KOPT-K1 (cell line): ENCODE measurements at regions not wholly inside any gene's neighbourhood (a gene's known extent, or its start where the extent isn't known, plus 50 kb on each side); places are given as distances from the start of the nearest gene placed in this dataset.
"Not testable (repeated sequence)": the region's sequence is repeated elsewhere in the genome, so short reads cannot be mapped to it uniquely, and the experiment has no call there.

Experiments used
- H3K27ac ChIP-seq: fragments of 200-600 bp; sonication (generic); 2 replicates; pipeline ENCODE4 v1.5.1; 2016; ENCODE audit warnings: antibody characterized with exemption, mild to moderate bottlenecking, low read depth, low read length; ENCODE audit not compliant: poor library complexity, severe bottlenecking
- H3K36me3 ChIP-seq: fragments of 200-600 bp; sonication (generic); 2 replicates; pipeline ENCODE4 v1.5.1; 2017; ENCODE audit warnings: antibody characterized with exemption, mild to moderate bottlenecking, low read length, moderate library complexity; ENCODE audit not compliant: insufficient read depth
- H3K9me3 ChIP-seq: fragments of 200-600 bp; sonication (generic); 2 replicates; pipeline ENCODE4 v1.5.1; 2017; ENCODE audit warnings: antibody characterized with exemption, low read length, mild to moderate bottlenecking; ENCODE audit not compliant: insufficient read depth, poor library complexity, severe bottlenecking

DNA sequence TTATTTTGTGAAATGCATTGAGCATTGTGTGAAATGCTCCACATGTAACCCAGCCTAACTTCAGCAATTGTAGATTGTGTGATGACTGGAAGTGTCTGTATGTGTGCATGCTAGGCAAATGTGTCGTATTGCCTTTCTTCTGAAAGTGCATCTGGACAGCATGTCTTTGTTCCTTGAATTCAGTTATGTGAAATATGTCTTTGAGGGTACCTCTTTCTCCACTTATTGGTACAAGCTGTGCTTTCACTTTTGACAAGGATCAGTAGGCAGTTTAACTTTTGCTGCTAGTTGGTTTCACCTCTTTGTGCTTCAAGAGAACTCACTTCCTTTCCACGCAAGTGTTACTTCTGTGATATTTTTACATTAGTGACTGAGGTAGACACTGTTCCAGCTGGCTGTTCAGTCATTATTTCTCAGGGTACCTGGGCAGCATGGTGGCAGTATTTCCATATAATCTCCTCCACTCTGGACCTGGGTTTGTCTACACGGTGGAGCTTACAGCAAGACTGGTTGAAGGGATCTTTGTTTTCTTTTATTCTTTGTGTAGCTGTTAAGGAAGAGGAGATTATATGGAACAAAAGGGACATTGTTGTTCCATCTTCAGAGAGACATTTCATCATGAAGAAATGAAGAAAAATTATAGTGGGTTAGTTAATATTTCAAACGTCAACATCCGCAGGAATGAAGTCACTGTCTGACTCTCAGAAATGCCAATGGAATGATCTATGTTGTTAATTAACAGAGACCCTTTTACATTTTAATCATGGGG is 175.4 kb downstream of the UTRN start:
- Histone ChIP-seq H3K27ac (peak overlapping the region; percentile 81), H3K36me3 (peaks cover 46% of the 10 kb centered on the region), H3K9me3 (no peaks in the 10 kb centered on the region)

DNA sequence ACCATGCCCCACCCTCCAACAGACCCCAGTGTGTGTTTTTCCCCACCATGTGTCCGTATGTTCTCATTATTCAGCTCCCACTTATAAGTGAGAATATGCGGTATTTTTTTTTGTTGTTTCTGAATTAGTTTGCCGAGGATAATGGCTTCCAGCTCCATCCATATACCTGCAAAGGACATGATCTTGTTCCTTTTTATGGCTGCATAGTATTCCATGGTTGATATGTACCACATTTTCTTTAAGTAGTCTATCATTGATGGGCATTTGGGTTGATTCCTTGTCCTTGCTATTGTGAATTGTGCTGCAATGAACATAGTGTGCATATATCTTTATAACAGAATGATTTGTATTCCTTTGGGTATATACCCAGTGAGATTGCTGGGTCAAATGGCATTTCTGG is 176.9 kb downstream of the UTRN start:
- no peaks in the 10 kb centered on the region for H3K9me3 ChIP-seq
- H3K27ac ChIP-seq = no peak overlapping the region
- H3K36me3 ChIP-seq = peaks cover 43% of the 10 kb centered on the region

DNA sequence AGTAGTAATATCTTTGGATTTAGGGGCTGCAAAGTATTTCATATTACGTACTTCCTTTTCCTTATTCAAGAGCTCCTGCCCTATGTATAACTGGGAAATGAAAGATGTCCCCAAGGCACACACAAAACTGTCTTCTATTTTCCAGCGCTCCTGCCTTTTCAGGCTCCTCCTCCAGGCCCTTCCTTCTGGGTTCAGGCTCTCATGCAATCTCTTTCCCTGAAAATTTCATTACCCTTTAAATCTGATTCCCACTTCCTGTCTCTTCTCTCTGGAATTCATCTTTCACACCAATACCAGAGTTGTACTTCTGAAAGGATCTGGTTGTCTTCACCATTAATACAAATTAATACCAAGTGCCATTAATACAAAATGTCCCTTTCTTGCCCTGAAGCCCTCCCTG is 181.6 kb downstream of the UTRN start:
- Histone ChIP-seq H3K27ac (no peak overlapping the region), H3K36me3 (peaks cover 25% of the 10 kb centered on the region), H3K9me3 (no peaks in the 10 kb centered on the region)

DNA sequence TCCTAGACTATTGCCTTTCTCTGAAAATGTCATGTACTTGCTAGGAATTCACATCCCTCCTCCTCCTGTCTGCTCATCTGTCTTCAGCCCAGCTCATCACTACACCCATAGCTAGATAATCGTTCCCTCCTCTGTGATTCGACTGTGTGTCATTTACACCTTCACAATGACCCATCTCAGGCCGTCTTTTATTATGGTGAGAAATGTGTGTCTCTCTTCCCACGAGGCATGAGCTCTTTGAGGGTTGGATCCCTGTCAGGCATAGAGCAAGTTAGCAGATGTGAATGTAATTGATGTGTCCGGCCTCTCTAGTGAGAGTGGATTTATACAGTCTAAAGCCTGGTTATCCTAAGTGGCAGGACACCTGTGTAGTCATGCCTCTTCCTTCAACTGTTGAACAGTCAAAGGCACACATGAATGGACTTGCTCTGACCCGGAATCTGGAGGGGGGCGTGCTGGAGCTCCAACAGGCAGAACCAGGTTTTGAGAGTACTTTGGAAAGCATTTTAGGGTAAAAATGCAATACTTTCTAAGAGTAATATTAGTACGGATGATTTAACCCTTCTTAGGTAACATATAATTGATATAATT is 182.1 kb downstream of the UTRN start:
- H3K36me3 ChIP-seq = peaks cover 20% of the 10 kb centered on the region
- H3K9me3 ChIP-seq = no peaks in the 10 kb centered on the region
- H3K27ac ChIP-seq = no peak overlapping the region

GRCh38 chr6:144467921-144468320 is 182.8 kb downstream of the UTRN start:
- H3K27ac ChIP-seq = peak overlapping the region; percentile 63
- H3K36me3 ChIP-seq = peaks cover 15% of the 10 kb centered on the region
- no peaks in the 10 kb centered on the region for H3K9me3 ChIP-seq

DNA sequence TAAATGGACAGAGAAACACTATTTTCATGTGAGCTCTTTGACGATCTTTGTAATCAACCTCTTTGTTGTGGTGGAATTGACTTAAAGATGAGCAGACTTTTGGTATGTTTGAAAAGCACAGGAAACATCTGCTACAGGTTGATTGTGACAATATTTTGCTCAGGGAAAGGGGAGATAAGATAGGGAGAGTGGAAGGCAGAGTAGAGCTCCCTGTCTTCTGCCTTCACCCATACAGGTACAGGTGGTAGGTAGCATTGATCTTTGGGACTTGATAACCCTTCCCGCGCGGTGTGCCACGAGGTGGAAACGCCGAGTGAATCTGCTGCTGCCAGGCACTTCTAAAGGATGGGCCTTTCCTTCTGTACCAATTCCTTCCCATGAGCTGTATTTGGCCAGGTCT is 183.6 kb downstream of the UTRN start:
- Histone ChIP-seq H3K9me3 (no peaks in the 10 kb centered on the region), H3K27ac (peak overlapping the region; percentile 63), H3K36me3 (peaks cover 14% of the 10 kb centered on the region; the same call in 1 of the 2 replicates)

DNA sequence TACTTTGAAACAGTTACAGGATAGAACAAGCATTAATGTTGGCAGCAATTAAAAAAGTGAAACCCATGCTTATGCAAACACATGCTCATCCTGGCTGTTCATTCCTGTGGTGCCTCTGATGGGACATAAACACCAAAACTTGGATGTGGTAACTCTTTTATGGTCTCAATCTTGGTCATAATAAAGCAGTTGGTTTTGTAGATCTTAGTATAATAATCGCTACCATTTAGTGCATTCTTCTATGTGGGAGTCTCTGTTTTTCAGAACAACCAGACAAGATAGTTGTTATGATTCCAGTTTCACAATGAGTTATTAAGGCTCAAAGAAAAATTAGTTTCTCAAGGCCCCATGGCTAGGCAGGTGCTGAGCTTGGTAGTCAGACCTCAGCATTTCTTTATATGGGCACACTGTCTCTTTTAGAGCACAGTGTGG is 184.0 kb downstream of the UTRN start:
- Histone ChIP-seq H3K9me3 (no peaks in the 10 kb centered on the region), H3K27ac (peak overlapping the region; percentile 63), H3K36me3 (peaks cover 15% of the 10 kb centered on the region)

- H3K36me3 ChIP-seq = peaks cover 21% of the 10 kb centered on the region
- H3K9me3 ChIP-seq, H3K27ac ChIP-seq: not testable (repeated sequence)
Measured at GRCh38 chr6:144470201-144470600, 185.1 kb downstream of the UTRN start.

GRCh38 chr6:144471986-144472385 is 186.9 kb downstream of the UTRN start:
- Histone ChIP-seq H3K36me3 (peaks cover 38% of the 10 kb centered on the region), H3K27ac (no peak overlapping the region), H3K9me3 (no peaks in the 10 kb centered on the region)

GRCh38 chr6:144474290-144474689 is 189.2 kb downstream of the UTRN start:
- H3K36me3 ChIP-seq = peaks cover 45% of the 10 kb centered on the region
- H3K27ac ChIP-seq = no peak overlapping the region
- H3K9me3 ChIP-seq = no peaks in the 10 kb centered on the region

- Histone ChIP-seq H3K27ac (no peak overlapping the region), H3K36me3 (peaks cover 51% of the 10 kb centered on the region), H3K9me3 (no peaks in the 10 kb centered on the region)
Measured at GRCh38 chr6:144474904-144475303, 189.8 kb downstream of the UTRN start.

DNA sequence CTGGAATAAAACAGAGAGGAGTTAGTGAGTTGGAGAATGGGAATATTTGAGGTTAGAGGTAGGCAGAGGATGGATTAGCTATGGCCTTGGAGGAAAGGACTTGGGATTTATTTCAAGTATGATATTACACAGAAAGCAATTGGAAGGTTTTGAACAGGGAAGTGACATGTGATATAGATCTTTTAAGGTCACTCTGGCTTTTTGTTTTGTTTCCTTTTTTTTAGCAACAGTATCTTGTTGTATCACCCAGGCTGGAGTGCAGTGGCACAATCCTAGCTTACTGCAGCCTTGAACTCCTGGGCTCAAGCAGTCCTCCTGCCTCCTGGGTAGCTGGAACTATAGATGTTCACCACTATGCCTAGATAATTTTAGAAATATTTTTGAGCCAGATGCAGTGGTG is 190.3 kb downstream of the UTRN start:
- no peaks in the 10 kb centered on the region for H3K9me3 ChIP-seq
- peaks cover 56% of the 10 kb centered on the region for H3K36me3 ChIP-seq
- no peak overlapping the region for H3K27ac ChIP-seq

DNA sequence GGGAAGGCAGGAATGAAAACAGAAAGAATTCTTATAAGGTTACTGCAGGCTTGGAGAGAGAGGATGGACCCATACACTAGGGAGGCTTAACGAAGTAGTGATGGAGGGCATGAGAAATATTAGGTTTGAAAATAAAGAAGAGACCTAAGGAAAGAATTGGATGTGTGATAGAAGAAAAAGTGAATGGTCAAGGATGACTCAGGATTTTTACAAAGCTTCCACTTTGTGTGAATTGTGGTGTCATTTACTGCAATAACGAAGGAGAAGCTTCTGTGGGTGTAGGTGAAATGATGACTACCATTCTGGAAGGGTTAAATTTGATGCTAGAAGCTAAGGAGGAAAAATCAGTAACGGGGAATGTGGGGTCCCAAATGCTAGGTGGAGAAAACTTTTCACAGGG is 191.2 kb downstream of the UTRN start:
- Histone ChIP-seq H3K36me3 (peaks cover 64% of the 10 kb centered on the region), H3K27ac (no peak overlapping the region), H3K9me3 (no peaks in the 10 kb centered on the region)

GRCh38 chr6:144477396-144477795 is 192.3 kb downstream of the UTRN start:
- no peak overlapping the region for H3K27ac ChIP-seq
- H3K9me3 ChIP-seq = no peaks in the 10 kb centered on the region
- peaks cover 65% of the 10 kb centered on the region for H3K36me3 ChIP-seq

GRCh38 chr6:144477856-144478255 is 192.7 kb downstream of the UTRN start:
- H3K27ac ChIP-seq = no peak overlapping the region
- H3K36me3 ChIP-seq = peaks cover 65% of the 10 kb centered on the region

GRCh38 chr6:144478483-144478882 is 193.3 kb downstream of the UTRN start:
- H3K36me3 ChIP-seq = peaks cover 61% of the 10 kb centered on the region
- H3K27ac ChIP-seq = no peak overlapping the region
- no peaks in the 10 kb centered on the region for H3K9me3 ChIP-seq

More at GRCh38 chr6:144477856-144478255, 192.7 kb downstream of the UTRN start:
- no peaks in the 10 kb centered on the region for H3K9me3 ChIP-seq
